ENCODE measurements at regions not wholly inside any gene's neighbourhood (a gene's known extent, or its start where the extent isn't known, plus 50 kb on each side); places are given as distances from the start of the nearest gene placed in this dataset.
"Not testable (repeated sequence)": the region's sequence is repeated elsewhere in the genome, so short reads cannot be mapped to it uniquely, and the experiment has no call there.

DNA sequence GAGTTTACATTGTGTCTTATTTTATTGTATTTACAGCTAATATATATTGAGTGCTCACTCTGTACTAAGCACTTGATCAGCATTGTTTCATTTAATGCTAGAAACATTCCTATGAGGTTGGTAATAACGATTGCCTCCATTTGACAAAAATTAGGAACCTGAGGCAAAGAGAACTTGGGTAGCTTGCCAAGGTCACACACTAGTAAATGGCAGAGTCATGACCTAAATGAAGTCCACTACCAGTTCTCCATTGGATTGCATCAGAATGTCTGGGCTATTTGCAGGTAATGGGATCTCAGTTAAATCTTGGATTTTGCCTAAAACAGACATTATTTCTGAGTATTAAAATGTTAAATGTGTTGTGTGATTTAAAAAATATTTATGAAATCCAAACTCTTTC is 65.8 kb upstream of the CRIM1 start:
- no peak overlapping the region for H3K9ac ChIP-seq (ENCODE audit: low read length)
- H3K9me3 ChIP-seq (ENCODE audit: insufficient read depth, low read length) = no peaks in the 10 kb centered on the region
- no peaks in the 10 kb centered on the region for H3K79me2 ChIP-seq (ENCODE audit: insufficient read depth, low read length)
- H2AFZ ChIP-seq (ENCODE audit: low read depth, low read length, severe bottlenecking) = no peak overlapping the region
- no peaks in the 10 kb centered on the region for H3F3A ChIP-seq (ENCODE audit: insufficient read depth)
- no peaks in the 10 kb centered on the region for H4K20me1 ChIP-seq (ENCODE audit: low read depth, low read length)
- H3K4me3 ChIP-seq (ENCODE audit: insufficient read depth, low read length, poor library complexity, severe bottlenecking) = no peak overlapping the region
- no peak overlapping the region for H3K4me2 ChIP-seq (ENCODE audit: low read depth, low read length, poor library complexity, severe bottlenecking)
- H3K36me3 ChIP-seq (ENCODE audit: low read length) = no peaks in the 10 kb centered on the region
- TF ChIP-seq CTCF (IDR thresholded peaks at IDR 0.05; ENCODE audit: insufficient read depth, low read length, poor library complexity, severe bottlenecking) (no peak), EZH2phosphoT487 (conservative IDR thresholded peaks at IDR 0.05; ENCODE audit: low read length) (no peak)
- H3K27ac ChIP-seq (ENCODE audit: low read depth, low read length) = no peak overlapping the region
- H3K9me2 ChIP-seq (replicated peaks; ENCODE audit: insufficient read depth, low read length) = no peaks in the 10 kb centered on the region
- no peaks in the 10 kb centered on the region for H3K27me3 ChIP-seq (ENCODE audit: low read length)

GRCh38 chr2:36287363-36288275 is 68.0 kb upstream of the CRIM1 start:
- no peak overlapping the region for H3K9ac ChIP-seq (ENCODE audit: low read length)
- no peak overlapping the region for H3K4me3 ChIP-seq (ENCODE audit: insufficient read depth, low read length, poor library complexity, severe bottlenecking)
- H3K36me3 ChIP-seq (ENCODE audit: low read length) = no peaks in the 10 kb centered on the region
- no peak overlapping the region for H3K4me2 ChIP-seq (ENCODE audit: low read depth, low read length, poor library complexity, severe bottlenecking)
- H3K9me2 ChIP-seq (replicated peaks; ENCODE audit: insufficient read depth, low read length) = no peaks in the 10 kb centered on the region
- no peaks in the 10 kb centered on the region for H3F3A ChIP-seq (ENCODE audit: insufficient read depth)
- no peaks in the 10 kb centered on the region for H3K27me3 ChIP-seq (ENCODE audit: low read length)
- H2AFZ ChIP-seq (ENCODE audit: low read depth, low read length, severe bottlenecking) = no peak overlapping the region
- H3K79me2 ChIP-seq (ENCODE audit: insufficient read depth, low read length) = no peaks in the 10 kb centered on the region
- no peaks in the 10 kb centered on the region for H3K9me3 ChIP-seq (ENCODE audit: insufficient read depth, low read length)
- TF ChIP-seq CTCF (IDR thresholded peaks at IDR 0.05; ENCODE audit: insufficient read depth, low read length, poor library complexity, severe bottlenecking) (no peak), EZH2phosphoT487 (conservative IDR thresholded peaks at IDR 0.05; ENCODE audit: low read length) (no peak)
- no peak overlapping the region for H3K27ac ChIP-seq (ENCODE audit: low read depth, low read length)
- H4K20me1 ChIP-seq (ENCODE audit: low read depth, low read length) = no peaks in the 10 kb centered on the region

GRCh38 chr2:36279506-36279905 is 76.1 kb upstream of the CRIM1 start:
- H3K79me2 ChIP-seq (ENCODE audit: insufficient read depth, low read length); H3K27me3 ChIP-seq (ENCODE audit: low read length); H2AFZ ChIP-seq (ENCODE audit: low read depth, low read length, severe bottlenecking); H3K9me2 ChIP-seq (replicated peaks; ENCODE audit: insufficient read depth, low read length); H3K4me2 ChIP-seq (ENCODE audit: low read depth, low read length, poor library complexity, severe bottlenecking); H3K27ac ChIP-seq (ENCODE audit: low read depth, low read length); H3K9me3 ChIP-seq (ENCODE audit: insufficient read depth, low read length); H3K36me3 ChIP-seq (ENCODE audit: low read length); H4K20me1 ChIP-seq (ENCODE audit: low read depth, low read length); H3K9ac ChIP-seq (ENCODE audit: low read length); H3F3A ChIP-seq (ENCODE audit: insufficient read depth); H3K4me3 ChIP-seq (ENCODE audit: insufficient read depth, low read length, poor library complexity, severe bottlenecking): not testable (repeated sequence)

DNA sequence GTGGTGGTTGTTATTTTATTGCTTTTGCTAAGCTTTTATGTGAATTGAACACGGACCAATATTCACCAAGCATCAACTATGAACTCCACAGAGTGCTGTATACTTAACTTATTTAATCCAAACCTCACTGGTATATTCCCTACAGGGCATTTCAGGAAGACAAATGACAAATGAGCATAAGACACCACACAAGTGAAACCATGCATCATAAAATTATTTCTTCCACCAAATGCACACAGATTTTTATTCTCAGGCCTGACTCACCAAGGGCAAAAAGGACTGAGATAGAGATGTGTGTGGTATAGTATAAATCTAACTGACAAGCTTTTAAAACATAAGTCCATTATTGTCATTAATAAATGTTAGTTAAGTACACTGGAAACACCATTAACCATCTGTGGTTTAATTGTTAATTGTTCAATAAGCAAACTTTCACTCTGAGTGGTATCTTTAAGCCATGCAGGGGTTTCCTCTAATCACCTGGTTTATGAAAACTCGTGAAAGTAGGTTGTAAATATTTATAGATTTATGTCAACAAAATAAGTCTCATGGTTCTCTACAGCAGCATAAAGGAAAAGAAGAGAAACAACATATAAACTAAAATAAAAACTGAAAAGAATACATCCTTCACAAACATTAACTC is 77.6 kb upstream of the CRIM1 start:
- H3K27me3 ChIP-seq (ENCODE audit: low read length) = no peaks in the 10 kb centered on the region
- H3F3A ChIP-seq (ENCODE audit: insufficient read depth) = no peaks in the 10 kb centered on the region
- no peak overlapping the region for H3K4me2 ChIP-seq (ENCODE audit: low read depth, low read length, poor library complexity, severe bottlenecking)
- no peaks in the 10 kb centered on the region for H4K20me1 ChIP-seq (ENCODE audit: low read depth, low read length)
- H2AFZ ChIP-seq (ENCODE audit: low read depth, low read length, severe bottlenecking) = no peak overlapping the region
- no peak overlapping the region for H3K27ac ChIP-seq (ENCODE audit: low read depth, low read length)
- H3K36me3 ChIP-seq (ENCODE audit: low read length) = no peaks in the 10 kb centered on the region
- no peak overlapping the region for H3K9ac ChIP-seq (ENCODE audit: low read length)
- H3K79me2 ChIP-seq (ENCODE audit: insufficient read depth, low read length) = no peaks in the 10 kb centered on the region
- no peak overlapping the region for H3K4me3 ChIP-seq (ENCODE audit: insufficient read depth, low read length, poor library complexity, severe bottlenecking)
- no peaks in the 10 kb centered on the region for H3K9me2 ChIP-seq (replicated peaks; ENCODE audit: insufficient read depth, low read length)
- no peaks in the 10 kb centered on the region for H3K9me3 ChIP-seq (ENCODE audit: insufficient read depth, low read length)
- TF ChIP-seq CTCF (IDR thresholded peaks at IDR 0.05; ENCODE audit: insufficient read depth, low read length, poor library complexity, severe bottlenecking) (no peak), EZH2phosphoT487 (conservative IDR thresholded peaks at IDR 0.05; ENCODE audit: low read length) (no peak)

Data from SU-DHL-6 (cell line).